ENCODE measurements at regions not wholly inside any gene's neighbourhood (a gene's known extent, or its start where the extent isn't known, plus 50 kb on each side); places are given as distances from the start of the nearest gene placed in this dataset.

GRCh38 chr16:5472552-5472951, 375.0 kb upstream of the EEF2KMT start:
- Histone ChIP-seq H4K20me1 (ENCODE audit: control insufficient read depth, extremely low read depth, insufficient read depth, low read length) (no peaks in the 10 kb centered on the region), H3K79me2 (ENCODE audit: control insufficient read depth, insufficient read depth, low read length) (no peaks in the 10 kb centered on the region), H2AFZ (ENCODE audit: control insufficient read depth, low read length) (no peak overlapping the region), H3K27ac (ENCODE audit: control insufficient read depth, insufficient read depth, low read length) (no peak overlapping the region), H3K4me2 (ENCODE audit: control insufficient read depth, extremely low read depth, insufficient read depth, low read depth, low read length) (no peak overlapping the region), H3K27me3 (ENCODE audit: control insufficient read depth, extremely low read depth, insufficient read depth, low read length) (no peaks in the 10 kb centered on the region), H3K36me3 (ENCODE audit: control insufficient read depth in 2 of 2, extremely low read depth in 1 of 2, insufficient read depth in 2 of 2, low read length in 2 of 2) (no peaks in the 10 kb centered on the region), H3K9me3 (ENCODE audit: control insufficient read depth, low read depth, low read length) (peaks cover 4% of the 10 kb centered on the region), H3K9me1 (ENCODE audit: control insufficient read depth, extremely low read depth, insufficient read depth, low read length) (no peaks in the 10 kb centered on the region), H3K9ac (ENCODE audit: control insufficient read depth, extremely low read depth, insufficient read depth, low read length) (no peak overlapping the region), H3K4me3 (ENCODE audit: control insufficient read depth in 2 of 3, extremely low read depth in 1 of 3, insufficient read depth in 2 of 3, low read depth in 1 of 3, low read length in 3 of 3) (no peak overlapping the region), H3K4me1 (ENCODE audit: control insufficient read depth, extremely low read depth, insufficient read depth, low read length) (no peaks in the 10 kb centered on the region)
- TF ChIP-seq CTCF (optimal IDR thresholded peaks at IDR 0.05 in 1 of 3, IDR thresholded peaks at IDR 0.05 in 1 of 3, conservative IDR thresholded peaks at IDR 0.05 in 1 of 3; ENCODE audit: extremely low read depth in 1 of 3, insufficient read depth in 2 of 3, low read length in 3 of 3), result no peak
- TF ChIP-seq EZH2 (IDR thresholded peaks at IDR 0.05; ENCODE audit: low read length), result no peak
- FAIRE-seq (no peak), DNase-seq (ENCODE audit: low read depth, low spot score) (no peak)
- dilution Hi-C loops (cut with MboI; ENCODE audit: extremely low pct_ligation_motif_present, low sequenced_read_pairs), result no loop called here

GRCh38 chr16:5468488-5468887, 370.9 kb upstream of the EEF2KMT start:
- H4K20me1 ChIP-seq (ENCODE audit: control insufficient read depth, extremely low read depth, insufficient read depth, low read length), result no peaks in the 10 kb centered on the region
- no peak for DNase-seq (ENCODE audit: low read depth, low spot score)
- no peak overlapping the region for H2AFZ ChIP-seq (ENCODE audit: control insufficient read depth, low read length)
- no peak overlapping the region for H3K9ac ChIP-seq (ENCODE audit: control insufficient read depth, extremely low read depth, insufficient read depth, low read length)
- no peaks in the 10 kb centered on the region for H3K36me3 ChIP-seq (ENCODE audit: control insufficient read depth in 2 of 2, extremely low read depth in 1 of 2, insufficient read depth in 2 of 2, low read length in 2 of 2)
- H3K4me3 ChIP-seq (ENCODE audit: control insufficient read depth in 2 of 3, extremely low read depth in 1 of 3, insufficient read depth in 2 of 3, low read depth in 1 of 3, low read length in 3 of 3), result no peak overlapping the region
- dilution Hi-C loops (cut with MboI; ENCODE audit: extremely low pct_ligation_motif_present, low sequenced_read_pairs), result no loop called here
- no peaks in the 10 kb centered on the region for H3K27me3 ChIP-seq (ENCODE audit: control insufficient read depth, extremely low read depth, insufficient read depth, low read length)
- no peaks in the 10 kb centered on the region for H3K4me1 ChIP-seq (ENCODE audit: control insufficient read depth, extremely low read depth, insufficient read depth, low read length)
- peaks cover 7% of the 10 kb centered on the region for H3K9me3 ChIP-seq (ENCODE audit: control insufficient read depth, low read depth, low read length)
- FAIRE-seq, result no peak
- no peaks in the 10 kb centered on the region for H3K79me2 ChIP-seq (ENCODE audit: control insufficient read depth, insufficient read depth, low read length)
- H3K4me2 ChIP-seq (ENCODE audit: control insufficient read depth, extremely low read depth, insufficient read depth, low read depth, low read length), result no peak overlapping the region
- TF ChIP-seq EZH2 (IDR thresholded peaks at IDR 0.05; ENCODE audit: low read length) (no peak), CTCF (optimal IDR thresholded peaks at IDR 0.05 in 1 of 3, IDR thresholded peaks at IDR 0.05 in 1 of 3, conservative IDR thresholded peaks at IDR 0.05 in 1 of 3; ENCODE audit: extremely low read depth in 1 of 3, insufficient read depth in 2 of 3, low read length in 3 of 3) (no peak)
- H3K27ac ChIP-seq (ENCODE audit: control insufficient read depth, insufficient read depth, low read length), result no peak overlapping the region
- no peaks in the 10 kb centered on the region for H3K9me1 ChIP-seq (ENCODE audit: control insufficient read depth, extremely low read depth, insufficient read depth, low read length)

All from keratinocyte (primary cell).